B cell (primary cell): ENCODE measurements at regions not wholly inside any gene's neighbourhood (a gene's known extent, or its start where the extent isn't known, plus 50 kb on each side); places are given as distances from the start of the nearest gene placed in this dataset.

ENCODE experiments used
- EZH2 ChIP-seq: IDR thresholded peaks from 2 replicates; pipeline ENCODE4 v1.6.1; 2012; ENCODE audit warnings: borderline replicate concordance, low read depth, mild to moderate bottlenecking, moderate library complexity, low read length; ENCODE audit not compliant: insufficient read depth, poor library complexity, severe bottlenecking
- TF ChIP-seq, protein P1 (sequence below): fragments of 200-600 bp; IDR thresholded peaks from one replicate; pipeline ENCODE4 v1.8.0; 2022; ENCODE audit warnings: antibody characterized with exemption, mild to moderate bottlenecking

- TF ChIP-seq, protein P1, sequence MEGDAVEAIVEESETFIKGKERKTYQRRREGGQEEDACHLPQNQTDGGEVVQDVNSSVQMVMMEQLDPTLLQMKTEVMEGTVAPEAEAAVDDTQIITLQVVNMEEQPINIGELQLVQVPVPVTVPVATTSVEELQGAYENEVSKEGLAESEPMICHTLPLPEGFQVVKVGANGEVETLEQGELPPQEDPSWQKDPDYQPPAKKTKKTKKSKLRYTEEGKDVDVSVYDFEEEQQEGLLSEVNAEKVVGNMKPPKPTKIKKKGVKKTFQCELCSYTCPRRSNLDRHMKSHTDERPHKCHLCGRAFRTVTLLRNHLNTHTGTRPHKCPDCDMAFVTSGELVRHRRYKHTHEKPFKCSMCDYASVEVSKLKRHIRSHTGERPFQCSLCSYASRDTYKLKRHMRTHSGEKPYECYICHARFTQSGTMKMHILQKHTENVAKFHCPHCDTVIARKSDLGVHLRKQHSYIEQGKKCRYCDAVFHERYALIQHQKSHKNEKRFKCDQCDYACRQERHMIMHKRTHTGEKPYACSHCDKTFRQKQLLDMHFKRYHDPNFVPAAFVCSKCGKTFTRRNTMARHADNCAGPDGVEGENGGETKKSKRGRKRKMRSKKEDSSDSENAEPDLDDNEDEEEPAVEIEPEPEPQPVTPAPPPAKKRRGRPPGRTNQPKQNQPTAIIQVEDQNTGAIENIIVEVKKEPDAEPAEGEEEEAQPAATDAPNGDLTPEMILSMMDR: no peak
- TF ChIP-seq EZH2: no peak
These were observed 152.8 kb upstream of the COPS8 start for GRCh38 chr2:236932831-236933361.
